Thyroid gland (tissue), 4 donors: ENCODE measurements at regions not wholly inside any gene's neighbourhood (a gene's known extent, or its start where the extent isn't known, plus 50 kb on each side); places are given as distances from the start of the nearest gene placed in this dataset.

Experiments
- DNase-seq, 2 donors: peaks; one replicate each; pipeline ENCODE4 v3.0.0-alpha.2; 2019
- H3K27ac ChIP-seq, 3 donors: fragments of 200-600 bp; sonication (generic); 1 replicate in 2 of 3; 2 replicates in 1 of 3; pipeline ENCODE4 v1.5.1; 2016 to 2019; ENCODE audit warnings: mild to moderate bottlenecking in 1 of 3, moderate library complexity in 1 of 3
- H3K27me3 ChIP-seq: fragments of 200-600 bp; sonication (generic); one replicate; pipeline ENCODE4 v1.5.1; 2019
- H3K36me3 ChIP-seq, 2 donors: fragments of 200-600 bp; sonication (generic); one replicate each; pipeline ENCODE4 v1.5.1; 2016 to 2019
- H3K4me1 ChIP-seq, 2 donors: fragments of 200-600 bp; sonication (generic); one replicate each; pipeline ENCODE4 v1.5.1; 2017 to 2019
- H3K4me3 ChIP-seq, 3 donors: fragments of 200-600 bp; sonication (generic); replicated peaks in 1 of 3; 1 replicate in 2 of 3; 2 replicates in 1 of 3; pipeline ENCODE4 v1.5.1; 2016; ENCODE audit warnings: mild to moderate bottlenecking in 1 of 3
- H3K9me3 ChIP-seq: fragments of 200-600 bp; sonication (generic); one replicate; pipeline ENCODE4 v1.5.1; 2017
- POLR2A ChIP-seq, 2 donors: fragments of 450-650 bp; IDR thresholded peaks; one replicate each; pipeline ENCODE4 v1.6.1; 2017; ENCODE audit warnings: antibody characterized with exemption in 2 of 2, mild to moderate bottlenecking in 2 of 2, moderate library complexity in 1 of 2
- WGBS, 2 donors: methylation state at CpG; one replicate each; pipeline ENCODE4 v1.1.5; 2017; 5-methylcytosine and 5-hydroxymethylcytosine counted together
- intact Hi-C: fragments of 100-400 bp; cut with DNase I; formaldehyde crosslinking; loops from one replicate; pipeline ENCODE4 v1.15.1; 2023
- TF ChIP-seq, protein P1 (sequence below), 6 experiments: fragments of 200-600 bp in 3 of 6; fragments of 450-650 bp in 3 of 6; sonication (generic) in 3 of 6; IDR thresholded peaks; one replicate each; pipeline ENCODE4 v1.5.1; 2016 to 2019; ENCODE audit warnings: antibody characterized with exemption in 6 of 6, mild to moderate bottlenecking in 2 of 6, inconsistent platforms in 1 of 6, moderate library complexity in 1 of 6

DNA sequence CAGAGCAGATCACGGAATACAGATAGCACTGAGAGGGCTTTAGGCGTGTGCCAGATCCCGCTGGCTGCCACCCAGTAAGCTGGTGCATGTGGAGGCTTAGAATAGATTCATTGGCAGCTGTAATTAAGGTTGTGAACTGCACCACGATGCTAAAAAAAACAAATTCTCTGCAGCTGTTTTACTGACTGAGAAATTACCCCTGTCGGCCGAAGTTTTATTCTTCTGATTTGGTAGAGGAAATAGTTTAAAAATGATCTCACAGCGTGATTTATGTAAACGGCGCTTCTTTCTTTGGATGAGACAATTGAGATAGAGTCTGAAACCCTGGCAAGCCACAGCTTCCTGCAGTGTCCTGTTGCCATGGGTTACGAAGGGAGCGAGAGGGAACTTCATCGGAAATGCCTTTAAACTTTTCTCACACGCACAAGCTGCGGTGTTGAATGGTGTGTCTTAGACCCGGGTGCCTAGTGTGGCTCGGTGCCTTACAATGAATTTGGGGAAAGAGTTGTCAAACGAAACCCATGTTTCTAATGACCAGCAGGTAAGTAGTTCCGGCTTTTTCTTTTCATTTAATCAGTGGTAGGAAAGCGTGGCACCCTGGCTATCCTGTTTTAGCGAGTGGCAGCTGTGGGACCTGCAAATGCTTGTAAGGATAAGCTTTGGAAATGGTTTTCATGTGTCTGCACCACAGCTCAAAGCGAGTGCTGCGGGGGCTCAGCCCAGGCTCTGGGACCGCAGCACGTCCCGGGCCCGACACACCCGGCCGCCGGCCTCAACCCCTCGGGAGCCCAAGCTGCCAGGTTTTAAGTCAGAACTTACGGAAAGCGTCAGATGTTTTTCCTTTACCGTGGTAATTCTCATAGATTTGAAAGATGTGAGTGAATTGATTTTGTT, 71.7 kb upstream of the HGFAC start:
- Histone ChIP-seq H3K27me3 (no peaks in the 10 kb centered on the region), H3K36me3 (no peaks in the 10 kb centered on the region), H3K4me1 (peaks cover 0 to 7% of the 10 kb centered on the region in 2 donors), H3K4me3 (no peak overlapping the region), H3K27ac (no peak overlapping the region), H3K9me3 (no peaks in the 10 kb centered on the region)
- no peak for DNase-seq
- WGBS, 2 donors, result 54 to 61% methylated on average over 33 of the region's 33 CpGs
- TF ChIP-seq, protein P1, sequence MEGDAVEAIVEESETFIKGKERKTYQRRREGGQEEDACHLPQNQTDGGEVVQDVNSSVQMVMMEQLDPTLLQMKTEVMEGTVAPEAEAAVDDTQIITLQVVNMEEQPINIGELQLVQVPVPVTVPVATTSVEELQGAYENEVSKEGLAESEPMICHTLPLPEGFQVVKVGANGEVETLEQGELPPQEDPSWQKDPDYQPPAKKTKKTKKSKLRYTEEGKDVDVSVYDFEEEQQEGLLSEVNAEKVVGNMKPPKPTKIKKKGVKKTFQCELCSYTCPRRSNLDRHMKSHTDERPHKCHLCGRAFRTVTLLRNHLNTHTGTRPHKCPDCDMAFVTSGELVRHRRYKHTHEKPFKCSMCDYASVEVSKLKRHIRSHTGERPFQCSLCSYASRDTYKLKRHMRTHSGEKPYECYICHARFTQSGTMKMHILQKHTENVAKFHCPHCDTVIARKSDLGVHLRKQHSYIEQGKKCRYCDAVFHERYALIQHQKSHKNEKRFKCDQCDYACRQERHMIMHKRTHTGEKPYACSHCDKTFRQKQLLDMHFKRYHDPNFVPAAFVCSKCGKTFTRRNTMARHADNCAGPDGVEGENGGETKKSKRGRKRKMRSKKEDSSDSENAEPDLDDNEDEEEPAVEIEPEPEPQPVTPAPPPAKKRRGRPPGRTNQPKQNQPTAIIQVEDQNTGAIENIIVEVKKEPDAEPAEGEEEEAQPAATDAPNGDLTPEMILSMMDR (IDR thresholded peaks at IDR 0.05), result no peak
- no peak for TF ChIP-seq POLR2A (IDR thresholded peaks at IDR 0.05)
- intact Hi-C loops, result no loop called here

DNA sequence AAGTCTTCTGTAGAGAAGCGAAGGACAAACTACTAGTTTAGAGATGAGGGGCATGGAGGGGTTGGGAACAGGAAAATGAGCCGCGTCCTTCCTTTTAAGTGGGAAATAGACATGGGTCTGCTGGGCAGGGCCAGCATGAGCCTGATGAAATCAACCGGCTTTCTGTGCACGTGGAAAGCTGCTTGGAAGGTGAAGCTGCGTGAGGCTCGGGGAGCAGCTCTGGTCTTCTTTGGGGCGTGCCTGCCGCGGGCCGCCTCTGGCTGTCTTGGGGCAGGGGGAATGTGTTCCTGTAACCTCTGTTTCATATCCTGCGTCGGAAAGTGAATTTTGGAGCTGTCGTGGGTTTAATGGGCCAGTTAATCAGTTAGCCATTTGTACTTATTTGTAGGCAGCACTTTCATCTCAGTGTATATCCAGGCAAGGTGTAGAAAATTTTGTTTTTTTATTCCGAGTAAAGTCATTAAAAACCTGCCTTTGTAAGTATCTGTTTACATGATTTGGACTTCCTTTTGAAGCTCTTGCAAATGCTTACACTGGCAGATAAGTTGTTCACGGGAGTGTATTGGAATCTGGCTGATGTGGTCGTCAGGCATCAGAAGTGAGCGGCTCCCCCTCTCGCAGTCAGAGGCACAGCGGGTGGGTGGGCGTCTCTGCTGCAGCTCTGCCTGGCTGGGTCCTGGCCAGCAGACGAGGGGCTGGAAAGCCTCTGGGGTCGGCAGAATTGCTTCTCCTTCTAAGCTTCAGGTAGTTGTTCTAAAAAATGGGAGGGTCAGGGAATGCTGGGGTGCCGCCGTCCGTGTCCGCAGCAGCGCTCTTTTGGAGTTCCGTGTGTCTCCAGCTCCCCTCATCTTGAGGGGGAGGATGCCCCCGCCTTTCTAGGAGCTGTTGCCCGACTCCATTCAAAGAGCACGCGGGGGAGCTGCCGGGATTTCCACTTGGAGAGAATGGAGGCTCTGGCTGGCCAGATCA, 70.5 kb upstream of the HGFAC start:
- H3K27me3 ChIP-seq, result no peaks in the 10 kb centered on the region
- H3K4me3 ChIP-seq, result no peak overlapping the region
- H3K9me3 ChIP-seq, result no peaks in the 10 kb centered on the region
- TF ChIP-seq, protein P1 (IDR thresholded peaks at IDR 0.05), result no peak
- TF ChIP-seq POLR2A (IDR thresholded peaks at IDR 0.05), result no peak
- peaks cover 0 to 7% of the 10 kb centered on the region in 2 donors for H3K4me1 ChIP-seq
- 63 to 65% methylated on average over 33 to 34 of the region's 34 CpGs for WGBS, 2 donors
- intact Hi-C loops, result no loop called here
- H3K27ac ChIP-seq, result no peak overlapping the region
- no peaks in the 10 kb centered on the region for H3K36me3 ChIP-seq
- no peak for DNase-seq

DNA sequence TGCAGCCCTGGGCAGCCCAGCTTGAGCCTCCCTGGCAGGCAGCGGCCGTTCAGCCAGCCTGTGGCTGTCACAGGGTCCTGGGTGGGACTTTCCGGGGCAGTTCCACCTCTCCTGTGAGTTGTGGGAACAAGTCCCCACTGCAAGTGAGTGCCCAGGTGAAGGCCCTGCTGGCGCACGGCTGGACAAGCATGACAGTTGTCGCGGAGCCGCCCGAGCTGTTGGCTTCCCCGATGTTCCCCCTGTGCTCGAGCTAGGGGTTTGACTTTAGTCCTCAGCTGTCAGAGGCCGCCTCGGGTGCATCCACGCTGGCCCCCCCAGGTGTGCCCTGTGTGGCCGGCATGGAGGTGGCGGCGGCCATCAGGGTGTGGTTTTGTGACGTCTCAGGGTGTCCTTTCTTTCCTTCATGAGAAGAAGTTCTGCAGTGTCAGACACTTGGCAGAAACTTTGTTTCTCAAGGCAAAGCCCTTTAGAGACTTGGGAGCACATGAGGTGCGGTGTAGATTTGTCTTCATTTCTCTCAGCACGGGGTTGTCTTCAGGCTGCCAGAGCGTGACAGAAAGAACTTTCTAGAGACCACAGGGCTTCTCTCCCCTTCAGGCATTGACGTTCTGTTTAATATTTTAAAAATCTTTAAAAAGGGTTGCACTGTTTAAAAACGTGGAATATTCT, 69.4 kb upstream of the HGFAC start:
- Histone ChIP-seq H3K4me1 (peaks cover 0 to 7% of the 10 kb centered on the region in 2 donors), H3K4me3 (no peak overlapping the region), H3K9me3 (no peaks in the 10 kb centered on the region), H3K27me3 (no peaks in the 10 kb centered on the region), H3K36me3 (no peaks in the 10 kb centered on the region), H3K27ac (no peak overlapping the region)
- 72 to 83% methylated on average over 7 to 19 of the region's 23 CpGs for WGBS, 2 donors
- DNase-seq, result no peak
- TF ChIP-seq, protein P1 (IDR thresholded peaks at IDR 0.05), result no peak
- TF ChIP-seq POLR2A (IDR thresholded peaks at IDR 0.05), result no peak
- intact Hi-C loops, result no loop called here

DNA sequence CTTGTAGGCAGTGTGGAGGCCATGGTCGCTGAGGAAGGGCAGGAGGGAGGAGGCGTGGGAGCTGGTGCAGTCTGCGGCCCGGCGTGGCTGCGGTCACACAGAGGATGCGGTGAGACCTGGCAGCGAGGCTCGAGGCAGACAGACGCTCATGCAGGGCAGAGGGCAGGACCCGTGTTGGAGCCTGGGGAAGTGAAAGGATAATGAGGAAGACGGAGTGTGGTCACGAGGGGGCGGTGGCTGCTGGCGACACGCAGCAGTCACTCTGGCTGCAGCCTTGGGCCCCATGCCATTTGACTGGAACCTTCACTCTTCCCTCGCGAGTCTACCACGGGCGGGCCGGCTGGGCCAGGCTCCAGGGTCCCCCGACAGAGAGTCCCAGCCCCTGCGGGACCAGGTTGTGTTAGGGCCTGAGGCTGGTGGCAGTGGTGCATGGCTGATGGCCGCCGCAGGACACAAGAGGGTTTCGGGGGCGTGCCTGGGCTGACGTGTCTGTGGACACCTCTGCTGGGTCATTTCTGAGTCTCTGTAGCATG, 68.8 kb upstream of the HGFAC start:
- Histone ChIP-seq H3K27ac (no peak overlapping the region), H3K4me1 (peaks cover 0 to 7% of the 10 kb centered on the region in 2 donors), H3K4me3 (no peak overlapping the region), H3K9me3 (no peaks in the 10 kb centered on the region), H3K36me3 (no peaks in the 10 kb centered on the region), H3K27me3 (no peaks in the 10 kb centered on the region)
- peak in 1 of 2 donors; percentile 31 for DNase-seq
- intact Hi-C loops, result no loop called here
- TF ChIP-seq, protein P1 (IDR thresholded peaks at IDR 0.05), result no peak
- no peak for TF ChIP-seq POLR2A (IDR thresholded peaks at IDR 0.05)
- WGBS, 2 donors, result 70 to 74% methylated on average over 26 of the region's 28 CpGs
